Calu3 (cell line): ENCODE measurements at regions not wholly inside any gene's neighbourhood (a gene's known extent, or its start where the extent isn't known, plus 50 kb on each side); places are given as distances from the start of the nearest gene placed in this dataset.

ENCODE experiments used
- BruUV-seq: library from RNA; stranded (reverse); fragments of 400-500 nt; replicated peaks from 2 replicates; lab custom pipeline; 2021; lab: Mats Ljungman, UMichigan
- CTCF ChIA-PET: fragments of 300-600 bp; sonication (Branson Sonifier 250); formaldehyde crosslinking; loops from one replicate; lab custom pipeline; 2022; ENCODE audit warnings: antibody characterized with exemption; lab: Charles Lee
- DNase-seq: peaks from one replicate; pipeline ENCODE4 v3.0.0; 2022
- H3K27ac Mint-ChIP-seq: one replicate; pipeline ENCODE4 v1.8.0; 2022; ENCODE audit warnings: mixed read lengths; ENCODE audit not compliant: unreplicated experiment
- H3K27me3 Mint-ChIP-seq: one replicate; pipeline ENCODE4 v1.8.0; 2022; ENCODE audit warnings: mixed read lengths; ENCODE audit not compliant: unreplicated experiment
- H3K36me3 Mint-ChIP-seq: one replicate; pipeline ENCODE4 v1.8.0; 2022; ENCODE audit warnings: mild to moderate bottlenecking, moderate library complexity, mixed read lengths; ENCODE audit not compliant: insufficient read depth, unreplicated experiment
- H3K4me1 Mint-ChIP-seq: one replicate; pipeline ENCODE4 v1.8.0; 2022; ENCODE audit warnings: mild to moderate bottlenecking, low read depth, mixed read lengths; ENCODE audit not compliant: unreplicated experiment
- H3K4me3 Mint-ChIP-seq: one replicate; pipeline ENCODE4 v1.8.0; 2022; ENCODE audit warnings: mild to moderate bottlenecking, low read depth, moderate library complexity, mixed read lengths; ENCODE audit not compliant: unreplicated experiment
- H3K9me3 Mint-ChIP-seq: one replicate; pipeline ENCODE4 v1.8.0; 2022; ENCODE audit warnings: low read depth, mixed read lengths; ENCODE audit not compliant: unreplicated experiment
- intact Hi-C: fragments of 100-400 bp; cut with micrococcal nuclease; formaldehyde crosslinking; loops from one replicate; pipeline ENCODE4 v1.10.0; 2022; ENCODE audit not compliant: unreplicated experiment
- TF ChIP-seq, protein P1 (sequence below): fragments of 200-600 bp; IDR thresholded peaks from one replicate; pipeline ENCODE4 v1.8.0; 2022; ENCODE audit warnings: antibody characterized with exemption; ENCODE audit not compliant: unreplicated experiment

DNA sequence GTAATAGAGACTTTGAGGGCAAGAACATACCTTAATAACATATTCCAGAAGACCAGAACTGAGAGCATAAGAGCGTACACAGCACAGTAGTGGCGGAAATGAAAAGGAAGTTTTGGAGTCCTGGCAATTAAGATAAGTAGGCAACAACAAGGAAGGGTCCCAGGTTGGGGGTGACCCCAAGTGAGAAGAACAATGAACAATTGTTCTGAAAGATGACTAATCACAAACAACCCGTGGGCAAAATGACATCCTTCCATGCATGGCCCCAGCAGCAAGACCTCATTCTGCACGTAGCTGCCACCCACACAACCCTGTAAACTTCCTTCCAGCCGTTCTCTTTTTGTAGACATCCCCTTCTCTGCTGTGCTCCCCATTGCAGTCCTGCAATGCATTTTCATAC, 384.4 kb upstream of the PABPC4L start:
- no TSS peak for BruUV-seq
- CTCF ChIA-PET, result no interaction called here
- intact Hi-C loops, result no loop called here
- Mint-ChIP-seq H3K9me3 (no peaks in the 10 kb centered on the region), H3K36me3 (no peaks in the 10 kb centered on the region), H3K4me3 (no peak overlapping the region), H3K27ac (no peak overlapping the region), H3K27me3 (no peaks in the 10 kb centered on the region), H3K4me1 (no peaks in the 10 kb centered on the region)
- TF ChIP-seq, protein P1, sequence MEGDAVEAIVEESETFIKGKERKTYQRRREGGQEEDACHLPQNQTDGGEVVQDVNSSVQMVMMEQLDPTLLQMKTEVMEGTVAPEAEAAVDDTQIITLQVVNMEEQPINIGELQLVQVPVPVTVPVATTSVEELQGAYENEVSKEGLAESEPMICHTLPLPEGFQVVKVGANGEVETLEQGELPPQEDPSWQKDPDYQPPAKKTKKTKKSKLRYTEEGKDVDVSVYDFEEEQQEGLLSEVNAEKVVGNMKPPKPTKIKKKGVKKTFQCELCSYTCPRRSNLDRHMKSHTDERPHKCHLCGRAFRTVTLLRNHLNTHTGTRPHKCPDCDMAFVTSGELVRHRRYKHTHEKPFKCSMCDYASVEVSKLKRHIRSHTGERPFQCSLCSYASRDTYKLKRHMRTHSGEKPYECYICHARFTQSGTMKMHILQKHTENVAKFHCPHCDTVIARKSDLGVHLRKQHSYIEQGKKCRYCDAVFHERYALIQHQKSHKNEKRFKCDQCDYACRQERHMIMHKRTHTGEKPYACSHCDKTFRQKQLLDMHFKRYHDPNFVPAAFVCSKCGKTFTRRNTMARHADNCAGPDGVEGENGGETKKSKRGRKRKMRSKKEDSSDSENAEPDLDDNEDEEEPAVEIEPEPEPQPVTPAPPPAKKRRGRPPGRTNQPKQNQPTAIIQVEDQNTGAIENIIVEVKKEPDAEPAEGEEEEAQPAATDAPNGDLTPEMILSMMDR, result no peak
- DNase-seq, result no peak

GRCh38 chr4:134567461-134567860, 365.9 kb upstream of the PABPC4L start:
- no peak overlapping the region for H3K4me3 Mint-ChIP-seq
- intact Hi-C loops, result no loop called here
- CTCF ChIA-PET, result no interaction called here
- H3K27me3 Mint-ChIP-seq, result no peaks in the 10 kb centered on the region
- H3K36me3 Mint-ChIP-seq, result no peaks in the 10 kb centered on the region
- DNase-seq, result no peak
- no TSS peak for BruUV-seq
- no peak overlapping the region for H3K27ac Mint-ChIP-seq
- TF ChIP-seq, protein P1, result no peak
- H3K9me3 Mint-ChIP-seq, result peaks cover 5% of the 10 kb centered on the region
- H3K4me1 Mint-ChIP-seq, result no peaks in the 10 kb centered on the region

GRCh38 chr4:134560728-134561127, 359.1 kb upstream of the PABPC4L start:
- DNase-seq, result no peak
- H3K9me3 Mint-ChIP-seq, result peaks cover 2% of the 10 kb centered on the region
- H3K36me3 Mint-ChIP-seq, result no peaks in the 10 kb centered on the region
- CTCF ChIA-PET, result no interaction called here
- intact Hi-C loops, result no loop called here
- no TSS peak for BruUV-seq
- no peak overlapping the region for H3K27ac Mint-ChIP-seq
- TF ChIP-seq, protein P1, result no peak
- H3K4me3 Mint-ChIP-seq, result no peak overlapping the region
- H3K4me1 Mint-ChIP-seq, result no peaks in the 10 kb centered on the region
- no peaks in the 10 kb centered on the region for H3K27me3 Mint-ChIP-seq

- intact Hi-C loops, result no loop called here
- H3K4me1 Mint-ChIP-seq, result no peaks in the 10 kb centered on the region
- TF ChIP-seq, protein P1, result no peak
Observed at GRCh38 chr4:134552063-134552462, 350.5 kb upstream of the PABPC4L start.

GRCh38 chr4:134551348-134551747, 349.8 kb upstream of the PABPC4L start:
- Mint-ChIP-seq H3K27me3 (no peaks in the 10 kb centered on the region), H3K4me3 (no peak overlapping the region), H3K4me1 (no peaks in the 10 kb centered on the region), H3K27ac (no peak overlapping the region), H3K9me3 (peaks cover 3% of the 10 kb centered on the region), H3K36me3 (no peaks in the 10 kb centered on the region)
- CTCF ChIA-PET, result no interaction called here
- no TSS peak for BruUV-seq
- intact Hi-C loops, result no loop called here
- TF ChIP-seq, protein P1, result no peak
- DNase-seq, result no peak

More at GRCh38 chr4:134552063-134552462, 350.5 kb upstream of the PABPC4L start:
- no peak for DNase-seq
- Mint-ChIP-seq H3K4me3 (no peak overlapping the region), H3K36me3 (no peaks in the 10 kb centered on the region), H3K27me3 (no peaks in the 10 kb centered on the region), H3K27ac (no peak overlapping the region), H3K9me3 (peaks cover 3% of the 10 kb centered on the region)
- CTCF ChIA-PET, result no interaction called here
- BruUV-seq, result no TSS peak
